Cerebellar cortex (tissue), 1 donor: ENCODE measurements at regions not wholly inside any gene's neighbourhood (a gene's known extent, or its start where the extent isn't known, plus 50 kb on each side); places are given as distances from the start of the nearest gene placed in this dataset.

Source experiments
- DNase-seq: peaks from one replicate; pipeline ENCODE4 v3.0.0-alpha.2; 2015; ENCODE audit warnings: low spot score

GRCh38 chr13:75938811-75939560 lies 302.9 kb downstream of the LMO7 start:
- DNase-seq = peak; percentile 89

- DNase-seq = no peak
Observed at GRCh38 chr13:75936791-75937190, 300.7 kb downstream of the LMO7 start.

- no peak for DNase-seq
Observed at GRCh38 chr13:75935805-75936204, 299.7 kb downstream of the LMO7 start.

DNA sequence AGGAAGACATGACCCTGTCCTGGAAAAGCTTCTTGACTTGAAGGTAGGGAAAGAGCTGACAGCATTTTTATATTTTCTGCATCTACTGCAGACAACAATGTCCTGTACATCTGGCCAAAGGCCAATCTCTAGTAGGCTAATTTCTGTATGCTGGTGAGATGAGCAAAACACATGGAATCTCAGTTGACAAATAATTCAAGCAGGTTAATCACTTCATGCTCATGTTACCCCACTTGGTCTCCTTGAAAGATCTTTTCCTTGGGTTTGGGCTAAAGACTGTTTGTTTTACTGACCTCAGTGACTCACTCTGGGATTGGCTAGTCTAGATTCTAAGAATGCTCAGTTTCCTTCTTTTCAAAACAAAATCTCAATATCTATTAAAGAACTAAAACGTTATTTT lies 298.8 kb downstream of the LMO7 start:
- DNase-seq = peak; percentile 47

DNA sequence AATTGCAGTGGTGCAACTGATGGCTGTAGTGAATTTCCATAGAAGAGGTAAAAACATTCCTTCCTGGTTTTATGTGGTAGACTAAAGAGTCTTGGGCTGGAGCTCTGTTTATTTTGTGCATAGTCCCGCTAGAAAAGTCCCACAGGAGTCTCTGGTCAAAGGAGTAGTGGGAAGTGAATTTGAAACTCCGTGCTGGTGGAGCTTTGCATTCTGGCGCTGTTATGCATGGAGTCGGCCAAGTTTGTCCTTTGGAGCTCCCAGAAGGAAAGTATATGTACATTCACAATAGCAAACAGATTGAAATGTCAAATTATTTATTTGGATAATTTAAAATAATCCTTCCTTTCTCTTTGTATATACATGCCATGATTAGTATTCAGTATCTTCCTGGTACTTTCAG lies 296.5 kb downstream of the LMO7 start:
- DNase-seq = no peak

DNA sequence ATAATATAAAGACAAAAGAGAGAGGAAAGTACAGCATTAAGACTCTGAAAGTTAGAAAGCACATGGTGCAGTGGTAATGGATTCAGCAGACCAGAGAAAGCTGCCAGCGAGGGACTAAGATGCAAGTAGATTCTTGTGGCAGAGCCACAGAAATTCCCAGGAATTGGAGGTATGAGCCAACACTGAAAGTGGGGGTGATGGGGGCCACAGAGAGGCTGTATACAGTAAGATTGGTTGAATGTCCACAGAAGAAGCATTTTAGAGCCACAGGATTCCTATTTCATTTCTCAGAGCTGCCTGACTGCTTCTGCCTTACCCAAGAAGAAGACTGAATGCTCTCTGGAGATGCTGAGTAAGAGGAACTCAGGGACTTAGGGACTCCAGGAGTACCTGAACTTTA lies 295.0 kb downstream of the LMO7 start:
- DNase-seq = no peak

GRCh38 chr13:75929076-75929475 lies 292.9 kb downstream of the LMO7 start:
- no peak for DNase-seq

DNA sequence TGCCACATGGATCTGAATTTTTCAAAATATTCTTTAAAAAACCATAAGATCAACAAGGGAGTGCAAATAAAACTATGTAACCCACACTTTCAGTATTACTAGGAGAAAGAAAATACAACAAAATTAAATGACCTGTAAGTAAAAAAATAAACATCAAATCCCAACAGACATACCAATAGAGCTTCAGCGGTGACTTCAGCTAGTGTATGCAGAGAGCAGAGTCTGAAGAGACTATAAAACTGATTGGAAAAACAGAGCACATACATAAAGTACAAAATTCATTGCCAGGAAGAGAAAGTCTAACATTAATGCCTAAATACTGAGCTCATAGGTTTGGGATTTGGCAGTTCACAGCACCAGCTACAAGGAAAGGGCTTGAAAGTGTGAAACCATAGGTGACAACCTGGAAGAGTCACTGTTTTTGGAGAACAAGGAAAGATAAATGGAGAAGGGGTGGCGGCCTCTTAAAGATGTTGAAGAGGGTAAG lies 291.1 kb downstream of the LMO7 start:
- no peak for DNase-seq

GRCh38 chr13:75920536-75920935 lies 284.4 kb downstream of the LMO7 start:
- DNase-seq = no peak

DNA sequence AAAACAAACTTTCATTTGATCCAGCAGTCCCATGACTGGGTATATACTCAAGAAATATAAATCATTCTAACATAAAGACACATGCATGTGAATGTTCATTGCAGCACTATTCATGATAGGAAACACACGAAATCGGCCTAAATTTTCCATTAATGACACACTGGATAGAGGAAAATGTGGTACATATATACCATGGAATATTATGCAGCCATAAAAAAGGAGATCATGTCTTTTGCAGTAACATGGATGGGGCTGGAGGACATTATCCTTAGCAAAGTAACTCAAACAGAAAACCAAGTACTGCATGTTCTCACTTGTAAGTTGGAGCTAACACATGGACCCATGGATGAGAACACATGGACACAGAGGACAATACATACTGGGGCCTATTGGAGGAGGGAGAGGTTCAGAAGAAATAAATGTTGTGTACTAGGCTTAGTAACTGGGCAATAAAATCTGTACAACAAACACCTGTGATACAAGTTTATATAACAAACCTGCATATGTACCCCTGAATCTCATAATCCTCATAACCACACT lies 283.6 kb downstream of the LMO7 start:
- no peak for DNase-seq

GRCh38 chr13:75915066-75915465 lies 278.9 kb downstream of the LMO7 start:
- no peak for DNase-seq

DNA sequence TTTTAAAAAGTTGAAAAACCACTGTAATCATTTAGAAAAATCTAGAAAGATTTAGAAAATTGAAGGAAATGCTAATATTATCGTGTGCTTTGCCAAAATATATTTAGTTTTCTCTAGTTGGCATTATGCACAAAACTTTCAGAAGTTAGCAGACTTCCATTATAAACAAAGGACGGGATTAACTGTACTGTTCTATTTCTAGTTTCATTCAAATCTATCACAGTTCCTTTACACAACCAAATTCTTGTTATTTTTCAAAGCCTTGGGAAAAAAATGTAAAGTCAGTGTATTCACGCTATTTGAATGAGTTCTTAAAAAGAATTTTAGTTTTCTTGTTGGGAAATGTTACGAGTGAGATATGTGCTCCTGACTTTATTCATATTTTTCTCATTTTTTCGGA lies 277.8 kb downstream of the LMO7 start:
- no peak for DNase-seq

DNA sequence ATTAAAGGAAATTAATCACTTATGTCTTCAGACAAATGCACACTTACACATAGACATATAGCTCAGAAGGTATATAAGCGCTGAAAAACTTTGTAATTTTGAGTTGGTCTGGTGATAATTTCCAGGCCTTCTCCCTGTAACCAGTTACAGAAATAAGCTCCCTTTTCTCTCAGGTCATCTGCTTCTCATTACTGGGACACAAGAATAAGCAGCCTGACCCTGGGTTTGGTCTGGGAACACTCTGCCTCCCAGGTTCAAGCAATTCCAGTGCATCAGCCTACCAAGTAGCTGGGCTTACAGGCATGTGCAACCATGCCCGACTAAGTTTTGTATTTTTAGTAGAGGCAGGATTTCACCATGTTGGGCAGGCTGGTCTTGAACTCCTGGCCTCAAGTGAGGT lies 274.5 kb downstream of the LMO7 start:
- no peak for DNase-seq
